DMS153 treated with DMSO at 0.1 percent for 48 hours (cell line): ENCODE measurements at regions not wholly inside any gene's neighbourhood (a gene's known extent, or its start where the extent isn't known, plus 50 kb on each side); places are given as distances from the start of the nearest gene placed in this dataset.

Experiments
- DNase-seq: peaks from one replicate; lab custom pipeline; 2025; ENCODE audit not compliant: unreplicated experiment; lab: John Stamatoyannopoulos, UW

- DNase-seq, result no peak
Observed at GRCh38 chr7:26598867-26599266, 265.5 kb downstream of the SKAP2 start.

- no peak for DNase-seq
Observed at GRCh38 chr7:26599982-26600381, 264.4 kb downstream of the SKAP2 start.

- no peak for DNase-seq
Observed at GRCh38 chr7:26600411-26600810, 264.0 kb downstream of the SKAP2 start.

- no peak for DNase-seq
Observed at GRCh38 chr7:26603631-26604030, 260.8 kb downstream of the SKAP2 start.

- no peak for DNase-seq
Observed at GRCh38 chr7:26608402-26608801, 256.0 kb downstream of the SKAP2 start.

GRCh38 chr7:26609082-26609481 is 255.3 kb downstream of the SKAP2 start:
- DNase-seq, result no peak

- no peak for DNase-seq
Observed at GRCh38 chr7:26609532-26609931, 254.9 kb downstream of the SKAP2 start.

- DNase-seq, result no peak
Observed at GRCh38 chr7:26612742-26613141, 251.6 kb downstream of the SKAP2 start.

- DNase-seq, result no peak
Observed at GRCh38 chr7:26614503-26614902, 249.9 kb downstream of the SKAP2 start.

GRCh38 chr7:26616235-26616634 is 248.2 kb downstream of the SKAP2 start:
- no peak for DNase-seq

- no peak for DNase-seq
Observed at GRCh38 chr7:26617066-26617465, 247.3 kb downstream of the SKAP2 start.
